ENCODE measurements at regions not wholly inside any gene's neighbourhood (a gene's known extent, or its start where the extent isn't known, plus 50 kb on each side); places are given as distances from the start of the nearest gene placed in this dataset.

DNA sequence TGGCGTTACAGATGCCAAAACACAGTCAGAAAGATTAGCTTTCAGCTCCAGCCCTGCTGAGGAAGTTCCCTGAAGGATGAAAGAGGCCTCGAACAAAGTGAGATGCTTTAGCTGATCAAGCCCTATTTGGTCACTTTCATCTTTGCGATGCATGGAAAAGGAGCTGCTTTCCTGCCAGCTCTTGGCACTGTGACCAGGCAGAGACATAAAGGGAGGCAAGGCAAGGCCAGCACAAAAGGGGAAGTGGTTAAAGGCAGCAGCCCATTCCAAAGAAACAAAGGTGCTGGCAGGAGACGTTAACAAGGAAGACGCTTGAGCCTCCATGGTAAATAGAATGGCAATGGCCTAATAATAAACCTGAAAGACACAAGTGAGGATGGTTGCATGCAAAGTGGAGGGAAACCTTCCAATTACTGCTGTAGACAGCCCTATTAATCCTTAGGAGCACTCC is 617.1 kb upstream of the INTU start:
- Histone ChIP-seq H3K4me1 (ENCODE audit: control insufficient read depth in 4 of 4, insufficient read depth in 4 of 4, low read length in 3 of 4) (no peaks in the 10 kb centered on the region), H3K36me3 (ENCODE audit: control insufficient read depth in 4 of 4, insufficient read depth in 3 of 4, low read depth in 1 of 4, low read length in 3 of 4) (no peaks in the 10 kb centered on the region), H3K4me3 (ENCODE audit: low read depth in 1 of 3, low read length in 3 of 3) (no peak overlapping the region), H3K27ac (ENCODE audit: low read depth in 1 of 2, low read length in 2 of 2) (no peak overlapping the region), H3K9me3 (ENCODE audit: control insufficient read depth in 4 of 4, low read length in 3 of 4) (no peaks in the 10 kb centered on the region), H3K9ac (ENCODE audit: low read depth in 1 of 2, low read length in 2 of 2) (no peak overlapping the region), H3K27me3 (ENCODE audit: control insufficient read depth in 4 of 4, insufficient read depth in 4 of 4, low read length in 3 of 4) (no peaks in the 10 kb centered on the region)
- TF ChIP-seq ZBTB33 (IDR thresholded peaks at IDR 0.05) (no peak), REST (IDR thresholded peaks at IDR 0.05) (no peak), SP1 (IDR thresholded peaks at IDR 0.05) (no peak), MAX (IDR thresholded peaks at IDR 0.05) (no peak), EGR1 (IDR thresholded peaks at IDR 0.05; ENCODE audit: low read depth in 2 of 2) (no peak), FOXA1 (IDR thresholded peaks at IDR 0.05) (no peak), TAF1 (conservative IDR thresholded peaks at IDR 0.05) (no peak), FOXA2 (IDR thresholded peaks at IDR 0.05) (no peak), NR2F2 (IDR thresholded peaks at IDR 0.05) (no peak), HNF4G (IDR thresholded peaks at IDR 0.05) (no peak), RAD21 (IDR thresholded peaks at IDR 0.05) (no peak), YY1 (IDR thresholded peaks at IDR 0.05) (no peak), GABPA (IDR thresholded peaks at IDR 0.05 in 1 of 2, conservative IDR thresholded peaks at IDR 0.05 in 1 of 2) (no peak), JUND (IDR thresholded peaks at IDR 0.05) (no peak), RXRA (IDR thresholded peaks at IDR 0.05) (no peak)
- TF ChIP-seq, protein P1, sequence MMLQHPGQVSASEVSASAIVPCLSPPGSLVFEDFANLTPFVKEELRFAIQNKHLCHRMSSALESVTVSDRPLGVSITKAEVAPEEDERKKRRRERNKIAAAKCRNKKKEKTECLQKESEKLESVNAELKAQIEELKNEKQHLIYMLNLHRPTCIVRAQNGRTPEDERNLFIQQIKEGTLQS (IDR thresholded peaks at IDR 0.05): no peak
- 60% methylated on average over 5 of the region's 5 CpGs for WGBS
- DNase-seq (ENCODE audit: low spot score): no peak

GRCh38 chr4:127018381-127018780 is 614.4 kb upstream of the INTU start:
- WGBS: 65% methylated on average over 2 of the region's 2 CpGs
- no peak overlapping the region for H3K27ac ChIP-seq (ENCODE audit: low read depth in 1 of 2, low read length in 2 of 2)
- H3K36me3 ChIP-seq (ENCODE audit: control insufficient read depth in 4 of 4, insufficient read depth in 3 of 4, low read depth in 1 of 4, low read length in 3 of 4): no peaks in the 10 kb centered on the region
- no peak overlapping the region for H3K4me3 ChIP-seq (ENCODE audit: low read depth in 1 of 3, low read length in 3 of 3)
- no peak for DNase-seq (ENCODE audit: low spot score)
- no peaks in the 10 kb centered on the region for H3K4me1 ChIP-seq (ENCODE audit: control insufficient read depth in 4 of 4, insufficient read depth in 4 of 4, low read length in 3 of 4)
- H3K9me3 ChIP-seq (ENCODE audit: control insufficient read depth in 4 of 4, low read length in 3 of 4): no peaks in the 10 kb centered on the region
- H3K9ac ChIP-seq (ENCODE audit: low read depth in 1 of 2, low read length in 2 of 2): no peak overlapping the region
- no peaks in the 10 kb centered on the region for H3K27me3 ChIP-seq (ENCODE audit: control insufficient read depth in 4 of 4, insufficient read depth in 4 of 4, low read length in 3 of 4)
- no peak for TF ChIP-seq RXRA (IDR thresholded peaks at IDR 0.05)
- TF ChIP-seq RAD21 (IDR thresholded peaks at IDR 0.05): no peak
- TF ChIP-seq FOXA2 (IDR thresholded peaks at IDR 0.05): no peak
- TF ChIP-seq GABPA (IDR thresholded peaks at IDR 0.05 in 1 of 2, conservative IDR thresholded peaks at IDR 0.05 in 1 of 2): no peak
- no peak for TF ChIP-seq YY1 (IDR thresholded peaks at IDR 0.05)
- no peak for TF ChIP-seq HNF4G (IDR thresholded peaks at IDR 0.05)
- TF ChIP-seq REST (IDR thresholded peaks at IDR 0.05): no peak
- TF ChIP-seq HNF4A (conservative IDR thresholded peaks at IDR 0.05): no peak
- TF ChIP-seq NR2F2 (IDR thresholded peaks at IDR 0.05): no peak
- TF ChIP-seq MAX (IDR thresholded peaks at IDR 0.05): no peak
- no peak for TF ChIP-seq SP1 (IDR thresholded peaks at IDR 0.05)
- TF ChIP-seq, protein P2, sequence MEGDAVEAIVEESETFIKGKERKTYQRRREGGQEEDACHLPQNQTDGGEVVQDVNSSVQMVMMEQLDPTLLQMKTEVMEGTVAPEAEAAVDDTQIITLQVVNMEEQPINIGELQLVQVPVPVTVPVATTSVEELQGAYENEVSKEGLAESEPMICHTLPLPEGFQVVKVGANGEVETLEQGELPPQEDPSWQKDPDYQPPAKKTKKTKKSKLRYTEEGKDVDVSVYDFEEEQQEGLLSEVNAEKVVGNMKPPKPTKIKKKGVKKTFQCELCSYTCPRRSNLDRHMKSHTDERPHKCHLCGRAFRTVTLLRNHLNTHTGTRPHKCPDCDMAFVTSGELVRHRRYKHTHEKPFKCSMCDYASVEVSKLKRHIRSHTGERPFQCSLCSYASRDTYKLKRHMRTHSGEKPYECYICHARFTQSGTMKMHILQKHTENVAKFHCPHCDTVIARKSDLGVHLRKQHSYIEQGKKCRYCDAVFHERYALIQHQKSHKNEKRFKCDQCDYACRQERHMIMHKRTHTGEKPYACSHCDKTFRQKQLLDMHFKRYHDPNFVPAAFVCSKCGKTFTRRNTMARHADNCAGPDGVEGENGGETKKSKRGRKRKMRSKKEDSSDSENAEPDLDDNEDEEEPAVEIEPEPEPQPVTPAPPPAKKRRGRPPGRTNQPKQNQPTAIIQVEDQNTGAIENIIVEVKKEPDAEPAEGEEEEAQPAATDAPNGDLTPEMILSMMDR (IDR thresholded peaks at IDR 0.05; ENCODE audit: low read depth, low read length, missing input control): no peak
